ENCODE measurements at regions not wholly inside any gene's neighbourhood (a gene's known extent, or its start where the extent isn't known, plus 50 kb on each side); places are given as distances from the start of the nearest gene placed in this dataset.

GRCh38 chr2:37476411-37476810 lies 132.0 kb downstream of the QPCT start:
- TF ChIP-seq POLR2AphosphoS5 (IDR thresholded peaks at IDR 0.05; ENCODE audit: borderline replicate concordance, low read depth, low read length), result no peak
- TF ChIP-seq EZH2 (IDR thresholded peaks at IDR 0.05), result no peak
- TF ChIP-seq FOXP2 (optimal IDR thresholded peaks at IDR 0.05; ENCODE audit: control extremely low read depth, extremely low read length, insufficient read depth), result no peak

Data from SK-N-MC (cell line).